HG03571 (cell line): ENCODE measurements at regions not wholly inside any gene's neighbourhood (a gene's known extent, or its start where the extent isn't known, plus 50 kb on each side); places are given as distances from the start of the nearest gene placed in this dataset.

Experiments
- ATAC-seq: cut with Tn5 transposase; IDR thresholded peaks from one replicate; pipeline ENCODE4 v1.9.1; 2021; ENCODE audit not compliant: unreplicated experiment

DNA sequence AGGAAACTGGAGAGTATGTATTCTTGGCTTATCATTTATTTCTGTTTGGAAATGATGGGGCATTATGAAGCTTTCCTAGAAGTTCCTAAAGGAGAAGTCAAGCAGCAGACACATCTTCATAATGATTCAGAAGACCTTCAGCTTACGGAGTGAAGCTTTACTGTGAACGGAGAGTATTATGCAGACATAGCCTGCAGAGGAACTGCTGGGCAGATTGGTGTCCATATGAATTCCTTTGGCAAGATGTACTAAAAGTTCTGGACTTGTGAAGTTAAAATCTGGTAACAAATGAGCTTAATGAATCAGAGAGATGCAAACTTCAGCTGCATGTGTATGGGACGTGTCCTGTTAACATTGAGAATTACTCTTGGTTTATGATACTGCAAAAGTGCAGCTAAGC is 60.1 kb downstream of the NABP1 start:
- no peak for ATAC-seq

DNA sequence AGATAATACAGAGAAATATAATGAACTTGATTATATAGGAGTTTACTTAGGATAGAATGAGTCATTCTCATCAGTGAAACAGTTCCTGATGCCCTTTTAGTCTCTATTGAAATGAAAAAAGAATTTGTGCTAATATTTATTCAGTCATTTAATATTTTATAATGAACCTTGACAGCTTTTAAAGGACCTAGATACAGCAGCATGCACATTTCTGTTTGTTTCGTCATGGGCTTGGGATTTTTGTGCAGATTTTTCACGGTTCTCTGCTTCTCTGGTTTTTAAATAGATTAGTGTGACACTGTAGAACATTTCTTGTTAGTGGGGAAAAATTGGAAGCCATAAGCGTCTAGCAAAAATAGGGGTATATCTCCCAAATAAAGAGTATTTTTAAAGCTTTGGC is 60.7 kb downstream of the NABP1 start:
- ATAC-seq = no peak

DNA sequence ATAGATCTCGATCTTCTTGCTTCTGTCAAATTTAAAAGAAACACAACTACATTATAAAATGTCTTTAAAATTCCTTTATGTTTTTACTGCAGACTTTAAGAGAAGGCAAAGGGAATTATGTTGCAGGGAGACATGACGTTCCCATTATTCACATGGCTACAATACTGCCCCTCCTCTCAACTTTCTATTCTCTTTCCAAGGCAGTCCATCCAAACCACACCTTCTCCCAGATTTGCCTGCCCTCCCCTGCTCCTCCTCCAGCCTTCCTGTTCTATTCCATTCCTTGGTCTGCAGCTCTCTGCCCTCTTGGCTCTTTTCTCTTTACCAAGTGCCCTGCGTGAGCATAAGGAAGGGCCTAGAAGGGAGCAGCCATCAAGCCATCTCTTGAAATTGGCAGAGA is 61.3 kb downstream of the NABP1 start:
- ATAC-seq = no peak

DNA sequence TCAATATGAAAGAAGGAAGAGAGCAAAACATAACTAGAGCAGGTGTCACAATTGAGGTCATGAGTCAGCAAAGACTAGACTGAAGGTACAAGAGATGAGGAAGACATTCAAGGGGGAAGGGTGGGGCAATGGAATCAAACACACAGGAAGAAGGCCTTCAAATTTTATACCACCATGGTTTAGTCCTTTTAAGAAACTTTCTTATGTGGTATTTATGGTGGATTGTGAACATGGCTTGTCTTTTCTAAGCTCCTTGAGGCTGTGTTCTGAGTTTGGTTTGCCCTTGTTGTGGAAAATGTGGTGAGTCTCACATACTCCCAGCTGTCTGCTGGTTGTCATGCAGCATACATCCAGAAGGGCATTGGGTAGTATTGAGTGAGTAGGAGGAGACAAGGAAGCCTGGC is 62.1 kb downstream of the NABP1 start:
- ATAC-seq = no peak

DNA sequence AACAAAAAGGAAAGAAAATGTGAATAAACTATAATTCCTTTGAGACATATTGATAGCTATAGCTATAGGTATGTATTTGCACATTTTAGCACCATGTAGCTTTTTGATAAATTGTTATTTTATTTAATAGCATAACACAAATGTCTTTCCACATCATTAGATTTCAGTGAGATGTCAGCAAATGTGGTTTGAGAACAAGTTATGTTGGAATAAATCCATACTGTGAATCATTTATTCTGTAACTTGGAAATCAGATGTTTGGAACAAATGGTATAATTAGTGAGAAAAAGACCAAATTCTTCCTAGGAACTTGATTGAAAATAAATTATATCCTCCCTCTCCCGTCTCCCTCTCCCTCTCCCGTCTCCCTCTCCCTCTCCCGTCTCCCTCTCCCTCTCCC is 62.8 kb downstream of the NABP1 start:
- no peak for ATAC-seq

DNA sequence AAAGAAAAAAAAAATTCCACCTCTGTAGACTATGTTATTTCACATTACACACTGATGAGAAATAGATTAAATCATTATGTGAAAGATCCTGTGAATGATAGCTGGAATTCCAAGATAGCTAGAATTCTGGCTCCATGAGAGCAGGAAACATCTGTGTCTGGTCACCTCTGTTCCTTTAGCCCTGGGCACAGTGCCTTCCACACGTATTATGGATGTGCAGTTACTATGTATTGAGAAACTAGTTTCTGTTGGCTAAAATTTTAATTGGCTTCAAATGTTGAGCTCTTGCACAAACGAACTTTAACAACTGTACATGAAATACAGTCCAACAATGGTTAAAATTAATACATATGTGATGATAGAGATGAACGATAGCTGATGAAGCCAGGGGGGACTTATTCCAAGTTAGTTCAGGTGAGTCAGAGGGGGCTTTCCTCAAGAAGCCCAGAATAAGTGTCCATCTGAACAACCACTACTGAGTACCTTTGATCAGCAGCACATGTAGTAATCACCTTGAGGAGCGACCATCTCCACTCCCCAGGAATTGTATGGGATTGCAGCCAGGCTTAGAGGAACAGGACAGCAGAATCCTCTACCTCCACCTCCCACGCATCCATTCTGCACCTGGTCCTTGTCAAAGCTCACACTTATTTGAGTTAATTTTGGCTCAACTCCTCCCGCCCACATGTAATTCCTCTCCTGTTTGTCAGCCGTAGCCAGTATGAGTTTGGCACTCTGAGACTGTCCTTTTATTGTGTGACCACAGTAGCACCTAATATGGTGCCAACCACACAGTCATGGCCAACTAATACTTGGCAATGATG is 68.6 kb downstream of the NABP1 start:
- ATAC-seq = no peak

DNA sequence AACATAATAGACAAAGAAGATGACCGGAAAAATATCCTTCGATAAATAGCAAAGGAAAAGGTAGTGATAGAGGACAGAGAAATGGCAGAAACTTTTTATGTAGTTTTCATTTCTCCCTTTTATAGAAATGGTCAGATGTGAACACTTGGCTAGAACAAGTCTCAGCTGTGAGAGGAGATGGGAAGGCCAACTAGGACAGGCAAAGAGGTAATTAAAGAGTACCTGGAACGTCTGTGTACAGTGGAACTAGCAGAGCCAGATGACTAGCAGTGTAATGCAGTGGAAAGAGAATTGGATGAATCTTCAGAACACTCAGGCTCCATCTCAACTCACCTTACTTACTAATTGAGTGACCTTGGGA is 69.2 kb downstream of the NABP1 start:
- no peak for ATAC-seq

DNA sequence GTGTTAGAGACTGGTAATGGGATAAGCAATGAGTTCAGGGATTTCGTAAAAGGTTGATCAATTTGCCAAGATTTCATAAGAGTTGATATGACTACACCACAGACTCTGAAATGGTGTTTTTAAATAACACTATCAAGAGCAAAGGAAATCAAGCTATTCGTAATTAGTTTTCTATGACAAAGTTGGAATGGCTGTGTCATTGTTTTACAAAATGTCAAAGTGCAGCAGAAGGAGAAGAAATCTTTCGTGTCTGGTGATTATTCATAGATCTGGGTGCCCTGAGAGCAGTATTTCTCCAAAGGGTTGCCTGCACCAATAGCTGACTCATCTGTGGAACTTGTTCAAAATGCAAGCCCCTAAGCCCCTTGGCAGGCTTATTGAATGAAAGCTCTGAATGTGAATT is 70.1 kb downstream of the NABP1 start:
- no peak for ATAC-seq

DNA sequence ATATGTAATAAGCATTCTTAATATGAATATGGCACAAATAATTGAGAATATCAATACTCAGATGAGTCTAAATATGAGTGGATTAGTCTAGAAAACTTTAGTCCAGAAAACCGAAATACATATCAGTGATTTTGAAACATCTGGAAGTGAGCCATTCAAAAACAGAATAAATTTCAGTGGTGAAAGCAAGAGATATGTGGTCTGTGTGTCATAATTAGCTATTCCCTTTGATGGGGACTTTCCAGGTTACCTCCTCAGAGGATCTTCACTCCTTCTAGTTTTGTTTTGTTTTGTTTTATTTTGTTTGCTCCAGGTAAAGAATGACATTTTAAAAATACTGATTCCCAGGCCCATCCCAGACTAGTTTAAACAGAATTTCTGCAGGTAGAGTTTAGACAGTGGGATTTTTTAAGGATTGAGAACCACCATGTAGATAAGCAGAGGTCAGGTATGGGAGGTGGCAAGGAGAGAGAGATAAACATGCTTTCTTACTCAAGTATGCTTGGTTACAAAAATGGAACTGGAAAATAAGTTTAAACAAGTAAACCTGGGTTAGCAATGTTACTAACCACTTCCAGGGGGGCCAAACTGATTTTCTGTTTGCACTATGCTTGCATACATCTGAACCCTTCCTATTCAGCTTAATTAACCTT is 70.7 kb downstream of the NABP1 start:
- peak; percentile 64 for ATAC-seq

DNA sequence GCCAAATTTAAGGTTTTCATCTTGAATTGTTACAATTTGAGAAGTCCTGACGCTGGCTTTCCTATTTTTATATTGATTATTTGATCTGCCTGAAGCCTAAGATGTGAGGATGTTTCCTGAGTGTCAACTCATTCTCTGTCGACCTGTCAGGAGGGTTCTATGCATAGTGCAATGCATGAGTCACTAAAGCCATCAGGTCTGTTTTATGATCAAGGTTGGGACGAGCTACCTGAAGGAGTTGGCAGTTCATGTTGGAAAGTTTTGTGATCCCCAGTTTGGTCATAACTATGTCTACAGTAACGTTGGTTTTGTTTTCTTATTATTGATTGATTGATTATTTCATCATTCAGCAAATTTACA is 71.2 kb downstream of the NABP1 start:
- no peak for ATAC-seq

DNA sequence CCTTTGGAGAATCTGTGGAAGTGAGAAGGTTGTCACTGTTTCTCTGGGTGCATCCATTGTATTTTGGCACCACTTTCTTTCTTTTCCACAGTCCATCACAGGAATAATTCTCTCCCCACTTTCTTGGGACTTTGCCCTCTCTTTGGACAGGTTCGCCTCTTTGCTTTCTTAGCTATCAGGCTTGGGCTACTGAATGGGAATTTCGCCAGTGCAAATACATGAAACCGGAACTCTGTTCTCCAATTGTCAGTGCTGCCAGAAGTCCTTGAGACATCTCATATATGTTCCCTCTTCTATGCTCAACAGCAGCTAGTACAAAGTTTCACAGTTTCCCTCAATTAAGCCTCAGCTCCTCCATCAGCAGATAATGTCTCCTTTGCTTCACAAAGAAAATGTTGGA is 76.2 kb downstream of the NABP1 start:
- ATAC-seq = no peak

DNA sequence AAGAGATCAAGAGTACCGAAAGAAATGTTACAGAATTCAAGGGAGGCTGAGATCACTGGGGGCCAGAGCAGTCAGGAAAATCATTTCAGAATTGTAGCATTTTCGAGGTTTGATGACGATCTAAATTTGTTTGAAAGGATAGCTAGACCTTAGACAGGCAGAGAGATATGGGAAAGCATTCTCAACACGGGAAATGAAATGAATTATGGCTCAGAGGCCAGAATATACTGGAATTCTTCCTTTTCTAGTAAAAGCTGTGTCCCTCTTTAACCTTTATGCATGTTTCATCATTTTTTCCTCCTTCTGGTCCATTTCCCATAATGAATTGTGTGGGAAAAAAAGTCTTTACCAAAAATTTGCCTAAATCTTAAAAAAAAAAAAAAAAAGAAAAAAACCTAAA is 78.8 kb downstream of the NABP1 start:
- ATAC-seq = no peak

DNA sequence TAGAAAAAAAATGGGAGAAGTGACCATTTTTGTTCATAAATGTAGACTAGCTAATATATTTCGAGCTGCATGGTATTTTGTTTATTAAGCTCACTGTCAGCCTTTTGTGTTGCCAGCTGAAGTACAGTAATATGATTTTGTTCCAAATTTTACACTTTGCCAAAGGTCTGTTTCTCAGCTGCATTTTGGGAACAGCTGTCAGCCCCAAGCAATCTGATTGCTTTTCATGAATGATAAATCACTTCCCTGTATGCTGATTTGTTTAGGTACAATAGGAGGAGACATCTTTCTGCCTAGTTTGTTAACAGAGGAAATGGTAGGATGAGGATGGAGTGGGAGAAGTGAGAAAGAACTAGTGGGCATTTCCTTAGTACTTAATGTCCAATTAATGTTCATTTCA is 79.3 kb downstream of the NABP1 start:
- no peak for ATAC-seq

DNA sequence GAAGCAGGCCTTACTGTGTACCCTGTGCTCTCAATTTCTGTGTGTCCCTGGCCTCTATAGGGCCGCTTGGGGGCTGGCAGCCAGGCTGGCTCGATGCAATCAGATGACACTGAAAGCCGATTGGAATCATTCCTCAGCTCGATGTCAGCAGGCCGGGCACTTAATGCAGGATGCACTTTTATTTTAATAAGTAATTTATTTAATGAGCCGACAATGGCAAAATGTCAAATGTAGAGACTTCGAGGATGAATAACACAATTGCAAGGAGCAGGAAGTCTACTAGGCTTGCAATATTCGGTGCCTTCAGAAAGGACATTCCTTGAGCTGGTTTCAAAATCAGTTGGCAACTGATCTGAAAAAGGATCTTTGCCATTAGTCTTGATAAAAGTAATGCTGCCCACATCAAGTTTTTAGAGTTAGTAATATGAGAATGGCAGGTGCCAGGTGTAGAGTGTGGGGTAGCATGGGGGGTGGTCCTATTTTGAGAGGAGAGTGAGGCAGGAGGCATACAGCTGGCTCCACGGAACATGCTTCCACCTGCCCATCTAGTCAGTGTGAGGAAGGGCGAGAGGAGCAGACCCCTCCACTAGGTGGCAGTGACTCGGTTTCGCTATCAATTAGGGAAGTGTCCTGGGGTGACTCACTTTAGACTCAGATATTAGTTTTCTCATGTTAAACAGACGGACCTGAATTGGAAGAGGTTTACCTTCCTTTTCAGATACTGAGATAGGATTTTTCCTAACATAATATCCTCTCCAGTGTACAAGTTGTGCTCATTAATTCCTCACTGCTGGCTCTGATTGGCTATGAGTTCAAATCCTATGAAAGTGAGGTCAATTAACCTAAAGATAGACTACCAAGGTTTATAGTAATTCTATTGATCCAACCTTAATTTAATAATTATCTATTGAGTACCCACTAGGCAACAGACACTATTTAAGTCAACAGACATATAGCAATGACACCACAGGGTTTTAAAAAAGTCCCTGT is 80.9 kb downstream of the NABP1 start:
- ATAC-seq = peak; percentile 100

DNA sequence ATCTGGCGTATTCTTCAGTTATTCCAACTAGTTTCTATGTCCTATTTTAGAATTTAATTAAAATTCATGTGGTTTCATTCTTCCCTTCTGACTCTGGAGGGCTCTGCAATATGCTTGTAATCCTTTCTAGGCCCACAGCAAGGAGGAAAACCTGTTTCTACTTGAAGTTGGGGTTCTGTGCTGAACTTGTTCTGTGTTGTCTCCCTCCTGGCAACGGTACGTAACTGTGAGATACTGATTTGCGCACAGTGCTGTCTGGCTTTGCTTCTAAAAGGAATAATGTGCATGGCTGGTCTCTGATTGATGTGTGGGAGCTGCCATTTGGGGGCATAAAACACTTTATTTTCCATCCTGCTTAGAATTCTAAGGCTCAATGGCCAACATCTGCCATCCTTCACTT is 81.7 kb downstream of the NABP1 start:
- no peak for ATAC-seq

DNA sequence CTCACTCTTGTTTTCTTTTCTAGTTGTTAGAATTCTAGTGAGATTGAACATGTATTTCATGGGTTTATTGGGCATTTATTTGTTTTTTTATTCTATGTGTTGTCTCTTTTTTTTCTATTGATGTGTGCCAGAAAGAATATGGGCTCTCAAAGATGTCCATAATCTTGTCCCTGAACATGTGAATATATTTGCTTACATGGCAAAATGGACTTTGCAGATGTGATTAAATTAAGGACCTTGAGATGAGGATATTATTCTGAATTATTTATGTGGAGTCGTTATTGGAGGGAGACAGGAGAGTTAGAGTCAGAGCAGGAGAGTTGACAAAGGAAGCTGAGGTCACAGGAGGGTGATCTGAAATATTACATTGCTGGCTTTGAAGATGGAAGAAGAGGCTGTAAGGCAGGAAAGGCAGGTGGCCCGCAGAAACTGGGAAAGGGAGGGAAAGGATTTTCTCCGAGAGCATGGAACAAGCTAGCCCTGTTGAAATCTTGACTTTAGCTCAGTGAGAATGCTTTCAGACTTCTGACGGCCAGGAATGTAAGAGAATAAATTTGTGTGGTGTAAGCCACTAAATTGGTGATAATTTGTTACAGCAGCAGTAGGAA is 82.8 kb downstream of the NABP1 start:
- no peak for ATAC-seq

DNA sequence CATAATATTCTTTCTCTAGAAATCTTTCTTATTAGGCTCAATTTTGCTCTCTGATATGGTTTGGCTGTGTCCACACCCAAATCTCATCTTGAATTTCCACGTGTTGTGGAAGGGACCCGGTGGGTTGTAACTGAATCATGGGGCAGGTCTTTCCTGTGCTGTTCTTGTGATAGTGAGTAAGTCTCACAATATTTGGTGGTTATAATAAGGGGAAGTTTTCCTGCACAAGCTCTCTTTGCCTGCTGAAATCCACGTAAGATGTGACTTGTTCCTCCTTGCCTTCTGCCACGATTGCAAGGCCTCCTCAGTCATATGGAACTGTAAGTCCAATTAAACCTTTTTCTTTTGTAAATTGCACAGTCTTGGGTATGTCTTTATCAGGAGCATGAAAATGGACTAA is 73.8 kb downstream of the CAVIN2 start:
- ATAC-seq = no peak

DNA sequence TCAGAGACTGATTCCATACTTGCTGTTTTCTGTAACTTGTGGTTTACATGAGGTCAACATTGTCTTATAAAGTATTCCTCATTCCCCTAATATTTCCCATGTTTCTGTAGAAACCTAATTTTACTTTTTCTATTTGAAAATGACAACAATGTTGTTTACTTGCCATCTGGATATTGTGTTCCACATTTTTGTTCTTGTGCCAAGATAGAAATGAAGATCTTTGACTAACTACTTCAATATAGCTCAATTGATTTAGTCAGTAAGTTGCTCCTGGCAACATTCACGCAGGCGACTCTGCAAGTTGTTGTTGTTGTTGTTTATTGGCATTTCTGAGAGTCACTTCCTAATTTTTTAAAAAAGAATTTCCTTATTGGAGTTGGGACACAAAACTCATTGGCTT is 69.5 kb downstream of the CAVIN2 start:
- ATAC-seq = no peak

DNA sequence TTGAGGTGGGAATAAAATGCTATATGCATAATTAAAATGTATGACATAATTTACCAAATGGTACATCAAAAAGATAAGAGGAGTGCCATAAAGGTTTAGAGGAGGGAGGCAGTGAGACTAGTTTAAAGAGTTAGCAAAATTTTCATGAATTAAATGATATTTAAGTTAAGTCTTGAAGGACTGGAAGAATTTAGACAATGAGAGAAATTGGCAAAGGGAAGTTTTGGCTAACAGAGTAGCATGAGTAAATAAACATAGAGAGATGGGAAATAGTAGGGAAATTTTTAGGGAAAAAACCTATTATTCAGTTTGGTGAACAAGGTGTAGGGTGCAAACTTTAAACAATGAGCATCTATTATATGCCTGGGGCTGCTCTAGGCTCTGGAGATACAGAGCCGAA is 68.8 kb downstream of the CAVIN2 start:
- no peak for ATAC-seq

DNA sequence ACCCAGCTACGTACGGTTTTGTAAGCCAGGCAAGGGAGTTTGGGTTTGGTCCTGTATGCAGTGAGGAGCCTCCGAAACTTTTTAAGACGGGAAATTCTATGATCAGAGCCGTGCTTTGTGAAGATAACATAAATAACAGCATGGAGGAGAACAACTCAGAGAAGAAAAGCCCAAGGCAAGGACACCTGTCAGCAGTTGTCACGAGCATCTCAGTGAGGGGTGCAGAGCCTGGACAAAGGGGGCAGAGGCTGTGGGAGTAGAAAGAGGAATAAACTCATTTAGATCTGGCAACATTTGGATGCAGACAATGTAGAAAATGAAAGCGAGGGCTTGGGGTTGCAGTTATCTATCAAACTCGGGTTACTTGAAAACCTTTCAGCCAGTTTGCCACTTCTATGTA is 64.5 kb downstream of the CAVIN2 start:
- no peak for ATAC-seq

DNA sequence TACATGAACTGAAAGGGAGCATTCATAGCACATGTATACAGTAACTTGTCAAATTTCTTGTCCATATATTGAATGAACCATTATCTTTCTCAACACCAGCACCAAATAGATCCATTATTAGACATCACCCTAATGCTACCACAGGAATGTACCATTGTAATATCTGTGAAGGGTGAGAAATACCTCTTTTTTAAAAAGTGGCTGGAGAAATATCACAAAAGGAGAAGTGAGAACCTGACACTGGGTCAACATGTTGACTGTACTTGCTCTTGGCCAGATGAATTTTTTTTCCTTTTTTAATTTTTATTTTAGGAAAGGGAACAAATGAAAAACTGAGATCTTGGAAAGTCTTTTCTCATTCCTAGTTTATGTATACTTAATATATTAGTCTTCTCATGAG is 63.5 kb downstream of the CAVIN2 start:
- ATAC-seq = no peak
